Gastroesophageal sphincter (tissue), 4 donors: ENCODE measurements at regions not wholly inside any gene's neighbourhood (a gene's known extent, or its start where the extent isn't known, plus 50 kb on each side); places are given as distances from the start of the nearest gene placed in this dataset.
A peak's percentile ranks its signal among the peaks of the same experiment; 100 is the strongest.

Source experiments
- ATAC-seq: fragments of 150-250 bp; one replicate; pipeline ENCODE4 v1.9.1; 2016; ENCODE audit warnings: mild to moderate bottlenecking, moderate library complexity
- H3K27ac ChIP-seq, 4 donors: fragments of 200-600 bp; sonication (generic) in 3 of 4; 1 replicate in 3 of 4; 2 replicates in 1 of 4; pipeline ENCODE4 v1.5.1; 2016 to 2019
- H3K27me3 ChIP-seq: fragments of 200-600 bp; sonication (generic); one replicate; pipeline ENCODE4 v1.5.1; 2019
- H3K36me3 ChIP-seq, 2 donors: fragments of 200-600 bp; sonication (generic); one replicate each; pipeline ENCODE4 v1.5.1; 2019; ENCODE audit warnings: control low read depth in 1 of 2
- H3K4me1 ChIP-seq, 3 donors: fragments of 200-600 bp; sonication (generic); 1 replicate in 2 of 3; 2 replicates in 1 of 3; pipeline ENCODE4 v1.5.1; 2016 to 2019; ENCODE audit warnings: control low read depth in 2 of 3
- H3K4me3 ChIP-seq, 2 donors: fragments of 200-600 bp; sonication (generic); one replicate each; pipeline ENCODE4 v1.5.1; 2019; ENCODE audit warnings: mild to moderate bottlenecking in 1 of 2, moderate library complexity in 1 of 2
- H3K9me3 ChIP-seq, 3 donors: fragments of 200-600 bp; sonication (generic); one replicate each; pipeline ENCODE4 v1.5.1; 2017 to 2019; ENCODE audit warnings: control low read depth in 2 of 3
- EP300 ChIP-seq: sonication (generic); formaldehyde crosslinking; IDR thresholded peaks from one replicate; pipeline ENCODE4 v1.6.1; 2017; ENCODE audit warnings: antibody characterized with exemption, mild to moderate bottlenecking
- POLR2A ChIP-seq, 2 donors: fragments of 450-650 bp; IDR thresholded peaks; one replicate each; pipeline ENCODE4 v1.6.1; 2017; ENCODE audit warnings: antibody characterized with exemption in 2 of 2, mild to moderate bottlenecking in 2 of 2, moderate library complexity in 1 of 2
- POLR2AphosphoS5 ChIP-seq: sonication (generic); formaldehyde crosslinking; IDR thresholded peaks from one replicate; pipeline ENCODE4 v1.6.1; 2017; ENCODE audit warnings: antibody characterized with exemption
- WGBS, 2 donors: methylation state at CpG; one replicate each; pipeline ENCODE4 v1.1.5; 2018; ENCODE audit warnings: low coverage in 1 of 2; 5-methylcytosine and 5-hydroxymethylcytosine counted together
- TF ChIP-seq, protein P1 (sequence below), 4 experiments: fragments of 200-600 bp in 2 of 4; fragments of 450-650 bp in 2 of 4; sonication (generic) in 1 of 4; IDR thresholded peaks; one replicate each; pipeline ENCODE4 v1.5.1; 2017 to 2019; ENCODE audit warnings: antibody characterized with exemption in 4 of 4, mild to moderate bottlenecking in 2 of 4, moderate library complexity in 2 of 4

DNA sequence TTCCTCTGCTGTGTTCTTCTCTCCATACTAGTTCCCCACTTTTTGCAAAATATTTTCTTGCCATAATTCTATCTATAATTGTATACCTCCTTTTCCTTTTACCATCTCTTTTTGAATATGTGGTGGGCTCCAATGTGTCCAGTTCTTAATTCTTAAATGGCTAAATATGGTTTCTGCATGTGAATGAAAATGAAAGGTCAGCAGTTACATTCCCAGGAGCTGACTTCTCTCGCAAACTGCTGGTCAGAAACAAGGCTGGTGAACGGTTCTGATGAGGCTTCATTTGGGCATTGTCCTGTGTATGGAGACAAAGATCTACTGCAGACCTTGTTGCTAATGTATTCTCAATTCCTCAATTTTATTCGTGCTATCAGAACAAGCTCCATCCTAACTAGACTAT lies 309.2 kb downstream of the SNX13 start:
- TF ChIP-seq POLR2AphosphoS5 (no peak), EP300 (no peak), POLR2A (IDR thresholded peaks at IDR 0.05) (no peak)
- TF ChIP-seq, protein P1, sequence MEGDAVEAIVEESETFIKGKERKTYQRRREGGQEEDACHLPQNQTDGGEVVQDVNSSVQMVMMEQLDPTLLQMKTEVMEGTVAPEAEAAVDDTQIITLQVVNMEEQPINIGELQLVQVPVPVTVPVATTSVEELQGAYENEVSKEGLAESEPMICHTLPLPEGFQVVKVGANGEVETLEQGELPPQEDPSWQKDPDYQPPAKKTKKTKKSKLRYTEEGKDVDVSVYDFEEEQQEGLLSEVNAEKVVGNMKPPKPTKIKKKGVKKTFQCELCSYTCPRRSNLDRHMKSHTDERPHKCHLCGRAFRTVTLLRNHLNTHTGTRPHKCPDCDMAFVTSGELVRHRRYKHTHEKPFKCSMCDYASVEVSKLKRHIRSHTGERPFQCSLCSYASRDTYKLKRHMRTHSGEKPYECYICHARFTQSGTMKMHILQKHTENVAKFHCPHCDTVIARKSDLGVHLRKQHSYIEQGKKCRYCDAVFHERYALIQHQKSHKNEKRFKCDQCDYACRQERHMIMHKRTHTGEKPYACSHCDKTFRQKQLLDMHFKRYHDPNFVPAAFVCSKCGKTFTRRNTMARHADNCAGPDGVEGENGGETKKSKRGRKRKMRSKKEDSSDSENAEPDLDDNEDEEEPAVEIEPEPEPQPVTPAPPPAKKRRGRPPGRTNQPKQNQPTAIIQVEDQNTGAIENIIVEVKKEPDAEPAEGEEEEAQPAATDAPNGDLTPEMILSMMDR (IDR thresholded peaks at IDR 0.05), result no peak

DNA sequence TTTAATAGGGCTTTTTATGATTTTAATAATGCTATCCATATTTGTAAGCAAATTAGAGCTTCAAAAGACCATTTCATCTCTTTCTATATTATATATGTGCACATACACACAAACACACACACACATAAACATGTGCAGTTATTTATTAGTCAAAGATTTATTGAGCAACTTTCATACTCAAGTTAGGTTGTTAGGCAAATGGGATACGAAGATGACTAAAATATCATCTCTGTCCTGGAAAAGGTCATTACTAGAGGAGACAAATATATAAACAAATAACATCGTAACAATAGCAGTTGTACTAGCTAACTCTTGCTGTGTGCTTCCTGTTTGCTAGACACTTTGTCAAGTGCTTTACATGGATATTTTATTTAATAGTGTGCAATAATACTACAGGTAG lies 307.9 kb downstream of the SNX13 start:
- no peak for ATAC-seq
- Histone ChIP-seq H3K9me3 (no peaks in the 10 kb centered on the region), H3K4me1 (peaks cover 0 to 3% (median 0%) of the 10 kb centered on the region in 3 donors), H3K27me3 (no peaks in the 10 kb centered on the region), H3K36me3 (no peaks in the 10 kb centered on the region), H3K27ac (no peak overlapping the region), H3K4me3 (no peak overlapping the region)
- TF ChIP-seq, protein P1 (IDR thresholded peaks at IDR 0.05), result no peak
- no peak for TF ChIP-seq POLR2A (IDR thresholded peaks at IDR 0.05)
- TF ChIP-seq EP300, result no peak
- TF ChIP-seq POLR2AphosphoS5, result no peak
- WGBS, 2 donors, result 58 to 68% methylated on average over 2 of the region's 2 CpGs

More for the DNA sequence above, 309.2 kb downstream of the SNX13 start:
- Histone ChIP-seq H3K36me3 (no peaks in the 10 kb centered on the region), H3K27ac (no peak overlapping the region), H3K9me3 (no peaks in the 10 kb centered on the region), H3K4me1 (peaks cover 0 to 3% (median 0%) of the 10 kb centered on the region in 3 donors), H3K4me3 (no peak overlapping the region), H3K27me3 (no peaks in the 10 kb centered on the region)
- ATAC-seq, result no peak
- 82 to 91% methylated on average over 2 to 3 of the region's 3 CpGs for WGBS, 2 donors

DNA sequence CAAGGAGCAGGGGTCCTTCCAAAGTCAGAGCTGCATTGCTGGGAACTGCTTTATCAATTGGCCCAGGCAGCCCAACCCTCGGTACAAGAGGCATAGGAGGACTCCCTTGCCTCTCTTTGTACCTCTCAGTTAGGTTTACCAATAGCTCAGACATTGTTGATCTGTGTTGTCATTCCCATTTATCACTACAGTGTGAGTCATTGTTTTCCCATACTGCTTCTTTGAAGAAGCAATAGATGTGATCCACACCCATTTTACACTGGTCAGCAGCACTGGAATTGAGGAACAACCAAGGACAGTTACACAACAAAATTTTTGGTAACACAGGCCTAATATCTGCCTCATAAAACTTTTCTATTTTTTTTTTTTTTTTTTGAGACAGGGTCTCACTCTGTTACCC lies 307.2 kb downstream of the SNX13 start:
- 67 to 75% methylated on average over 1 of the region's 1 CpG for WGBS, 2 donors
- no peak overlapping the region for H3K4me3 ChIP-seq
- H3K9me3 ChIP-seq, result no peaks in the 10 kb centered on the region
- H3K27me3 ChIP-seq, result no peaks in the 10 kb centered on the region
- peak; percentile 6 for TF ChIP-seq POLR2AphosphoS5
- TF ChIP-seq POLR2A (IDR thresholded peaks at IDR 0.05), result no peak
- peak; percentile 87 for ATAC-seq
- no peaks in the 10 kb centered on the region for H3K36me3 ChIP-seq
- no peak overlapping the region for H3K27ac ChIP-seq
- H3K4me1 ChIP-seq, result peaks cover 0 to 3% (median 0%) of the 10 kb centered on the region in 3 donors

DNA sequence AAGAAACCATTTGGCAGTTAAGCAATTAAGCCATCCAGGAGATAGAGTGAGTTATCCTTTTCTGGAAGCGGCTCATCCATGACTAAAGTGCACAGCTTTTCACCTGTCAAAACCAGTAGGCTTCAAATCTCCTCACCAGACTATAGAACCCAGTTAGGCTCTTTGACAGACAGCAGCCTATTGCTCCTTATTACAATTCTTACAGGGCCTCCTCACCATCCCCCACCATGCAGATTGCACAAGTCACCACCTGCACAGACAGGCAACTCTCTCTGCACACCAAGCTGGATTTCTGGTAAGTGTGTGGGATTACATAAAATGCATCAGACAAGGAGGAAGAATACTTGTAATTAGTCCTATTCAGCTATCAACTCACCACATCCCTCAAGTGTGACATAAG lies 301.6 kb downstream of the SNX13 start:
- H3K27ac ChIP-seq, result no peak overlapping the region
- H3K4me1 ChIP-seq, result peaks cover 0 to 5% (median 0%) of the 10 kb centered on the region in 3 donors
- no peaks in the 10 kb centered on the region for H3K36me3 ChIP-seq
- ATAC-seq, result no peak
- no peak overlapping the region for H3K4me3 ChIP-seq
- 100% methylated on average over 1 of the region's 1 CpG for WGBS, 2 donors
- H3K27me3 ChIP-seq, result no peaks in the 10 kb centered on the region
- TF ChIP-seq POLR2A (IDR thresholded peaks at IDR 0.05), result no peak
- TF ChIP-seq, protein P1 (IDR thresholded peaks at IDR 0.05), result no peak
- TF ChIP-seq POLR2AphosphoS5, result no peak
- no peak for TF ChIP-seq EP300
- H3K9me3 ChIP-seq, result no peaks in the 10 kb centered on the region

DNA sequence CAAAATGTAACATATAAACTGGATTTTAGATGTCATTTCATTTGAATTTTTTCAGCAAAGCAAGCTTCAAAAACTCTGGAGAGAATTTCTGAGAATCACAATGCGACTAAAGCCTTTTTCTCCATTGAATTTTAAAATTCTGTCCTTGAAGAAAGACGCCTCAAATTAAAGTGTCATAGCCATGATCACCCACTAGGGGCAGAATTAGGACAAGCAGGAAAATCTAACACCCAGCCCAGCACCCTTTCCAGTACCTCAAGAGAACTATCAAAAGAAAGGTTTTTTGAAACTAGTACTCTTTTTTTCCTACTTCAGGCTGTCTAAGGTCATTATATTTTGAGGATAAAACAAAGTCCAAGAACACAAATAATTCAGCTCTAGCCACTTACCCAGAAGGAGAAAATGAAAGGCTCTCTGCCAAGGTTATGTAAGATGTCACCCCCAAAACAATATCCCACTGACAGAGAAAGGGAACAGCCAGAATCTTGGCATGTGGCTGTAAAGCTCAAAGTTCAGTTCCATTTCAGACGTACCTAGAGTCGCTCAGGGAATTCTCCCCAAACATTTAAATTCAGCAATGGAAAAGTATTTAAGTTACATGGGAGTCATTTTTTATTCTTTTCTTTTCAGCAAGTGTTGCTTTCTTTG lies 299.4 kb downstream of the SNX13 start:
- 60 to 76% methylated on average over 3 to 4 of the region's 4 CpGs for WGBS, 2 donors
- Histone ChIP-seq H3K36me3 (no peaks in the 10 kb centered on the region), H3K4me3 (no peak overlapping the region), H3K9me3 (no peaks in the 10 kb centered on the region), H3K27me3 (no peaks in the 10 kb centered on the region), H3K4me1 (peaks cover 0 to 5% (median 0%) of the 10 kb centered on the region in 3 donors), H3K27ac (no peak overlapping the region)
- no peak for ATAC-seq
- TF ChIP-seq, protein P1 (IDR thresholded peaks at IDR 0.05), result peak; percentile 24 to 61 (median 45)
- no peak for TF ChIP-seq POLR2AphosphoS5
